C1 segment of cervical spinal cord (tissue), 14 donors: ENCODE measurements at regions not wholly inside any gene's neighbourhood (a gene's known extent, or its start where the extent isn't known, plus 50 kb on each side); places are given as distances from the start of the nearest gene placed in this dataset.
A peak's percentile ranks its signal among the peaks of the same experiment; 100 is the strongest.

Source experiments
- DNase-seq, 14 donors: peaks; one replicate each; lab custom pipeline; 2025; lab: John Stamatoyannopoulos, UW

DNA sequence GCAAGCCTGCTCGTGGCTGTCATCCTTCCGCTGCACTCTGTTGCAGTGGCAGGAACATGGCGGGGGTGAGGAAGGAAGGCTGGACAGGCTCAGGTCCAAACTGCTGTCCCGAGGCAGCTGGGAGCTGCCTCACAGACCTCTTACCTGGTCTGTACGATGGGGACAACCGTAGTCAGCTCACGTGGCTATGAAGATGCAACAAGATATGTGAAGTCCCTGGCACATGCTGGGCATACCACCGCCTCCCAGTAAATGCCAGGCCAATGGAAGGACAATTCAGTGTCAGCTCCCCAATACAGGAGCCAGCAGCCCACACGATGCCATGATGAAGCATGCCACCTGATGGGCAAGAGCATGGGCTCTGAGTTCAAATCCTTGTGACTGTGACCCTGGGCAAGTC, 344.4 kb downstream of the CYRIA start:
- peak in 1 of 14 donors; percentile 53 for DNase-seq

DNA sequence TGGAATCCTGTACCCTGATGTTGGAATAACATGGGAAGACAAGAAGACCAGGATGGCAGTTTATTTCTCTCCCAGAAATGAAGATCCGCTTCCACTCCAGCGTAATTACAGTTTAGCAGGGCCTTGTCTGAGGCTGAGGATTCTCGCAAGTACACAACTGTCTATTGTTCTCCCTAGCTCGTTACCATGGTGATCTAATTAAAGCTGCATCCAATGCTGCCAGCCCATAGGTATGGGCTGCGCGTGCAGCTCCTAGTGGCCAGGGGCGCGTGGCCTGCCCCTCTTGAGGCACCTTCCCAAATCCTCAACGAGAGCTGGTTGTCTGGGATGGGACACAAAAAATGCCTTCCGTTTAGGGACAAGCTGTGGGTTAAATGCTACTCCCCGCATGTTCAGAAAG, 344.9 kb downstream of the CYRIA start:
- peak in 9 of 14 donors; percentile 15 to 32 (median 22) for DNase-seq

DNA sequence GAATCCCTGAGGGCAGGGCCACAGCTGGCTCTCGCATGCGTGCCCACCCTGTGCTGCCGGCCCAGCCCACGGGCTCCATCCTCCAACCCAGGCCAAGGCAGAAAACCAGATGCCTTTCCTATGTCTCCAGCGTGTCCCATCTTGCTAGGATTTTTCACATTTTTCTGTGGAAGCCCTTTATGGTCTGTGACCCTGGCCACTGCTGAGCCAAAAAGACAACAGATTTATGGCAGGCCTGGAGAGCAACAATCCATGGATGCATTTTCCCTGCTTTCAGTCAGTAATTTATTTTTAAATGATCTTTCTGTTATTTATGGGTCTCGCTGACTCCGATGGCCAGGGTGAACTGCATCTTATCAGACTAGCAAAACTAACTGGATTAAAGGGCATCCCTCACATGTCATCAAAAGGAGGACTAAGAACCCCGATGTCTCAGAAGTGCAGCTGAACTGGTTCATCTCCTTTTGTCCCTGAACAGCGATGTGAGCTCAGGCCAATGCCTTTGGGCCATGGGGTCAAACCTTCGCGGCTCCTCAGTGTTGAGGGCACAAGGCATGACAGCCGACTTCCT, 346.0 kb downstream of the CYRIA start:
- DNase-seq = no peak

DNA sequence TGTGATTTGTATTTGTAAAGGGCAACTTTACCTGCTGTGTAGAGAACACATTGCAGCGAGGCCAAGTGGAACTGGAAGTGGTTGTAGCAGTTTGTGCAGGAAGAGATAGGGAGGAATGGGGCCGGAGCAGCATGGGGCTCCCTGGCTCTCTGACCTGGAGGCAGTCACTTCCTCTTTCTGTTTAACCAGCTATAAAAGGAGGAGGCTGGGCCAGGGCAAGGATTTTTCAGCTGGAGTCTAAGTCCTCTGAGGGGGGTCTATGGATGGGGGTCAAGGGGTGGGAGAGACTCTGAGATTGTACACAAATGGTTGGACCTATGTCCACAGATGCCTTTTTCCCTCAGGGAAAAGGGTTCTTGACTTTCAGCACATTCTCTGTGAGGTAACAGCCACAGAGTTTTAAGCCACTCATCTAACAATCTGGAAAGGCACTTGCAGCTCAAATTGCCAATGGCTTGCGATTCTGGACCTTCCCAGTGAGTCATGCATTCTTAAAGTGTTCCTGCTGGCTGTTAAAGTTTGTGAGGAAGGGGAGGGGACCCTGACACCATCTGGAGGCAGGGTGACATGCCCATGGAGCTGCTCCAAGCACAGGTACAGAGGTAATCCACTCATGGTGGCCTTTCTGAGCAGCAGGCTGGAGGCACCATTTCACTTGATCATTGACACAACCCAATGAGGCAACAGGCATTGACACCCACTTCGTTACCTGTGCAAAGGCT, 347.0 kb downstream of the CYRIA start:
- DNase-seq = no peak

DNA sequence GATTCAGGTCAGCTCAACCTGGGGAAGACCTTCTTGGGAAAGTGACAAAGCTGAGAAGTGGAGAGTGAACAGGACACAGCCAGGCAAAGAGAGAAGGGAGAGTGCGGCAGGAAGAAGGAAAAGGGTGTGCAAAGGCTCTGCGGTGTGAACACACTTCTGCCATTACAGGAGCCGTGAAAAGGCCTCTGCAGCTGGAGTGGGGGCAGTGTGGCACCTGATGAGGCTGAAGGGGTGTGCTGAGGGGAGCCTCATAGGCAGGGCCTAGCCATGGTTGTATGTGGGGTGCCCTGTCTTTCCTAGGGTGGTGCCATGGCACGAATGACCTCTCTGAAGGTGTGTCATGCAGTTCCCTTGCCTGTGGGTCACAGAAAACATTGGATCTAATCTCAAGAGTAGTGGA, 347.6 kb downstream of the CYRIA start:
- no peak for DNase-seq

DNA sequence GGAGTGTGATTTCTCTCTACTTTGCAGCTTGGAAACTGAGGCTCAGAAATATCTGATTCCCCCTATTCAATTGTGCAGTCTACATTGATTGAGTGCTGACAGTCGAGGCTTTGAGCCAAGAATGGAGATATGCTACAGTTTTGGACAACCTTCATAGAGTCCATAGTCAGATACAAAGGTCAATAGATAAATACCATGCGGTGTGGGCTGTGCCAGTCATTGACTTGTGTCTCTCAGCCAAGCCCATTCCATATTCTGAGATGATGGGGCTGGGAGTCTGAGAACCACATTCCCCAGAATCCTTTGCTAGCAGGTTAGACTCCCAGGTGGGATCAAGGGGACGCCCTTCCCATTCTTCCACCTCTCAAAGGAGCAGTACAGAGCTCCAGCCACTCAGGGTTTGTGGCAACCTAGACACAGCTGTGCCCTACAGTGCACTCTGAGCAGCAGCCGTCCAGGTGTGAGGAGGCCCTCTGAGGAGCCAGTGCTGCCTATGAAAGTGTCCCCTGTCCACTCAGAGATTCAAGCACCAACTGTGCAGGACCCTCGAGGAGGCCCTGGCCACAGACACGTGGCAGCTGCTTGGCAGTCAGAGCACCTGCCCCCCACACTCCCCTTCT, 348.3 kb downstream of the CYRIA start:
- DNase-seq = no peak

DNA sequence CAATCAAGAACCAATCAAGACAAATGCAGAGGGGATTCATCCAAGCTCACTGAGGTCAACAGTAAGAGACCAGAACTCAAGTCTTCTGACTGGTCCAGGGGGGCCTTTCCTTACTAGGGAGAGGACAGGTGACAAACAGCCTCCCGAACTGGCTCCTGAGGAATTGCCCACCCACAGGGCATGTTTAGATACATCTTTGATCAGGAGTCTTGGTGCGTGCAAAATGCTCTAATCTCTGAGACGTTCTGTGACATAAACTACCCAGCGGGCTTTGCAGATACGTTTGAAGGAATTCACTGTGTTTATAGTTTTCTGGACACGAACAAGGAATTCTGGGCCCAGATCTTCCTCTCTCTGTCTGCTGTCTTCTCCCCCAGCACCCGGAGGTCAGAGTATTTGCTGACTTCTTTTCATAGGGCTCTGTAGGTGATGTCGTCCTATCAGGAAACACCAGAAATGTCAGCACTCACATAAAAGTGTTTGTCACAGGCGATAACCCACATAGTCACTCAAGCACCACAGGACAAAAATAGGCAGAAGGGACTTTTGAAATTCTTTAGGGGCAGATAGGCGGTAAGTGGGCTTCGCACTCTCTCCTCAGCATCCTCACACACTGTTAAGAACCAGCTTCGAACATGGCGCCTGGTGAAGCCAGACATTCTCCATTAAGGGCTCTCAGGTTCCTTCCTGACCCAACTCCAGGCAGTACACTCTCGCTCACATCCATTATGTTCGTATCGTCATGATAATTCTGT, 349.0 kb downstream of the CYRIA start:
- no peak for DNase-seq

DNA sequence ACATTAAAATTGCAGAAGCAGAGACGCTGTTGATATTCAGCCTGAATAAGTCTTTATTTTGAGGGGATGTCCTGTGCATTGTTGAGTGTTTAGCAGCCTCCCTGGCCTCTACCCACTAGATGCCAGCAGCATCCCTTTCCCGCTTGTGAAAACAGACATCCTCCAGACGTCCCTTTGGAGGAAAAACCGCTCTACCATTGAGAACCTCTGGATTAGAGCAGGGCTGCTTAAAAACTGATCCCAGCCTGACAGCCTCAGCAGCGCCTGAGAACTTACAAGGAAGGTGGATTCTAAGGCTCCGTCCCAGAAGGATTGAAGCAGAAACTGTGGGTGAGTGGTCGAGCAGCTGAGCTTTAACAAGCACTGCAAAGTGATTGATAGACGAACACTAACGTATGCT, 349.7 kb downstream of the CYRIA start:
- no peak for DNase-seq

DNA sequence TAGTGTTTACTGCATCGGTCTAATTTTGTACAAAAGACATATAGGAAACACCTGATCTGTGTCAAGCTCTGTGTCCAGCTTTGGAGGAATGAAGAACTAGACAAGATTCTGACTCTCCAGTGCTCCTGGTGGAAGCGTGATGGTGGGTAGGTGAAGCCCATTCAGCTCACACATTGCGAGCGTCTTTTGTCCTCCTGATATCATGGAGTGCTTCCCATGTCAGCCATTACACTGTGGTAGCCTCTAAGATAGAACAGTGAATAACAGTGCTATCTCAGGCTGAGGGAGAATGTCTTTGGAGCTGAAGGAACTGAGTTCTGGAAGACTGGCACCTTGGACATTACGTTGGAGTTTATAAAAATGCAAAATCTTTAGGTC, 350.2 kb downstream of the CYRIA start:
- no peak for DNase-seq

DNA sequence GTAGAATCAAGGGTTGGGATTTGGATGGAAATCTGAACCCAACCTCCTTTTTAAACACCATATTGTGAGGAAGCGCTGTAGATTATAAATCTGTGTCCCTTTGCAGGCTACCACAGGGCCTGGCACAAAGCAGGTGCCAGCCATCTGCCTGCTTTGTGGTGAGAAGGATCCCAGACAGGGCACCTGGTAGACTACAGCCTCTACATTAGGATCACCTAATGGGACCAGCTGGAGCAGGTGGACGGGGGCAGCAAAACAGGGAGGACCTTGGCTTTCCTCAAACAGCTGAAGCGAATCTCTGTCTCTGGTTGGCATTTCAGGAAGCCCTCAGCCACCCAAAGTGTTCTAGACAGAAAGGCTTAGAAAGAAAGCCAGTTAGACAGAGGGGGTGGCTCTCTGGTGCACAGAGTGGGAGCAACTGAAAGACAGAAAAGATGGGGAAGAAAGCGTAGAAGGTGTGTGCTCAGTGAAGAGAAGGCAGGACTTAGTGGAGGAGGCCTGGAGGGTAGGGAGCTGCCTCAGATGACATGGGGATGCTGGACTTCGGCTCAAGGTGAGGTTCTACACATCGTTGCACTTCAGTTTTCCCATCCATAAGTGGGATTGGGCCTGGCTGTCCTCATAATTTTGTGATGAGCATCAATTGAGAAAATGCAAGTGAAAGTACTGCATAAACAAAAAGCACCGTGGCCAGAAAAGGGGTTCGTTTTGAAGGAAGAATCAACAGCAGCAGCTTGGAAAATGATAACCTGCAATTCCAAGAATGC, 350.8 kb downstream of the CYRIA start:
- peak in 1 of 14 donors; percentile 83 for DNase-seq

DNA sequence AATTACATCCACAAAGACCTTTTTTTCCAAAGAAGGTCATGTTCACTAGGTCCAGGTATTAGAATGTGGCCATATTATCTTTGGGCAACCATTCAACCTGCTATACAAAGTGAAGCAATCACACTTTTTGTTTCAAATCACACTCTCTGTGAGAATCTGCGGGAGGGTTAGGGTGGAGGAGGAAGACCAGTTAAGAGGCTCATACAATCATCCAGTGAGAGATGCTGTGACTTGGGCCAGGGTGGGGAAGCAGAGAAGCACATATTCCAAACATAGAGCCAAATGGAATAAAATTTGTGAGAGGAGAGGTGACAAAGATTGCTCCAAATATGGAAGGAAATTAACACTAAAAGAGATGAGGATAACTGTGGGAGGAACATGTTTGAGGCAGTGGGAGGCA, 351.6 kb downstream of the CYRIA start:
- no peak for DNase-seq

DNA sequence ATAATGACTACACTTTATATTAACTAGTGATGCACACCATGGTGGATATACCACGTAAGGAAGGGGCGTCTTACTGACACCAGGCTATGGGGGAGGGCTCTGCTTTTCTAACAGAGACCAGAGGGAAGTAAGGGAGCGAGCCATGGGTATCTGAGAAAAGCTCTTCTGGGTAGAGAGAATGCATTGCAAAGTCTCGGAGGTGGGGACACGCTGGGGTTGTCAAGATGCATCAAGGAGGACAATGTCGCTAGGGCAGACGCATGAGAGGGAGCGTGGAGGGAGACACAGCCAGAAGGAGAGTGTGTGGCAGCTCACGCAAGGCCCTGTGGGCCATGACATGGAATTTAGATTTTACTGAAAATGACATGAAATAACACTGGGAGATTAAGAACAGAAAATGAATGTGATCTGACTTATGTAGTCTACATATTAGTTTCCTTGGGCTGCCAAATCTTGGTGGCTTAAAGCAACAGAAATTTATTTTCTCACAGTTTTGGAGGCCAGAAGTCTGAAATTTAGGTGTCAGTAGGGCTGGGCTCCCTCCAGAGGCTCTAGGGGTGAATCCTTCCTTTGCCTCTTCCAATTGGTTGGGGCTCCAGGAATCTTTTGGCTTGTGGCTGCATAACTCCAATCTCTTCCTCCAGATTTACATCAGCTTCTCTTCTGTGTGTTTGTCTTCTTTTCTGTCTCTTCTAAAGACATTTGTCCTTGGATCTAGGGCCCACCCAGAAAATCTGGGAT, 352.2 kb downstream of the CYRIA start:
- DNase-seq = no peak

DNA sequence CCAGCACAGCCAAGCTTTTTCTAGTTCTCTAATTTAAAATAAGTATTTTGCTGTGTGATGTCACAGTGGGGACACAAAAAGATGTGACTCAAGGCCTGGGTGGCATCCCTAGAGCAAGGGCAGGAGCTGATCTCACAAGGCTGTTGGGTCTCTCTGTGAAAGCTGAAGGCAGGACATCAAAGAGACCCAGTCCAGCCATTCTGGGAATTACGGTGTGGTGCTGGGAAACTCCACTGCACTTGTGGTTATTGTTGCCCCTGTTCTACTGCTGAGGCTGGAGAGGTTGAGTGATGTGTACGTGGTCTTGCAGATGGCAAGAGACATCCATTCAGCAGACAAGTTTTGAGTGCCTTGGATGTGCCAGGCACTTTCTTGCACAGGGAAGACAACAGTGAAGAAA, 352.9 kb downstream of the CYRIA start:
- DNase-seq = no peak

DNA sequence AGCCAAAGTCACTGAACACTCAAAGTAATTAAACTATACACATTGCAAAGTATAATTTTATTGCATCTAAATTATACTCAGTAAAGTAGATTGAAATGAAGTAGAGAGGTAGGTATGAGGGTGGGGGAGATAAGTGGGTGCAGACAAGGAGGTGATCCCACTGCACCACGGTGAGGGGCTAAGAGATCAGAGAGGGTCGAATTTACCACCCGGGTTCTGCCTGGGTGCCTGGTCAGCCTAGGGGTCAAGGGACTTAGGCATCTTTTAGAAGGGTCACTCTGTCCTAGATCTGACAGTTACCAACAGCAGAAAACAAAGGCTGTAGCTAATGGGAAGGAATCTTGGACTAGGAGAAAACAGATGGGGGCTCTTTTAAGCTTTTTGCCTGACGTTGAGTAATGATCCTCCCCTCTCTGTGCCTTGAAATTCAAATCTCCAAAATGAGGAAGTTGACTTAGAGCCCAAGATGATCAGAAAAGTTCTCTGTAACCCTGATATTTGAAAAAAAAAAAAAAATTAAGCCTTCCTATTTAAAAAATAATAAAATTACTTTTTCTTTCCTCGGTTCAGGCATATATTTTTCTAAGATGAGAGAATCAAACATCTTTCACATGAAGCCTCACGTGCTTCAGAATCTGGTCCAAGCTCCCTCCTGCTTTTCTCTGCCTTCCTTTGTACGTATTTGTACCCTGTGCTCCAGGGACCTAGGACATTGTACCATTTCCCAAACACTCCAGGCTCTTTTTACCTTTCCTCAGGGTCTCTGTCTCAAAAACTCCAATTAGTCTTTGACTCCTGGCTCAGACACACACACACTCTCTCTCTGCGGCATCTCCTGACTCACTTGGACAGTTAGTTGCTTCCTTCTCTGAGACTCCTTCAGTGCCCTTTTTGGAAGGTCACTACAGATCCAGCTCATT, 353.9 kb downstream of the CYRIA start:
- no peak for DNase-seq

DNA sequence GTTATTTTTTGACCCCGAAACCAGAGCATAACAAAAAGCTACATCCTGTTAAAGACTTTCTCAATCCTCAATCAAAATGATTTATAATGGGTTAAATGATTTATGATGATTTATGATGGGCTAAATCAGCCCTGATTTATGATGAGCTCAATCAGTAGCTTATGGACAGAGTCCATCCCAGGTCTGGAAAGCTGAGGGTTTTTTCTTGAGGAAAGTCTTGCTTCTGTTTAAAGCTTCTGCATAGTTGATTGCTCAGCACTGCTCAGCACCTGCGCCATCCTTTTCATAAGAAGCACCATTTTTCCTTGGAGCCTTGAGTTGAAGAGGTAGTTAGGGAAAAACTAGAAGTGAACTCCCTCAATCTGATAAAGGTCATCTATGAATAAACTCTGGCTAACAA, 356.8 kb downstream of the CYRIA start:
- no peak for DNase-seq

DNA sequence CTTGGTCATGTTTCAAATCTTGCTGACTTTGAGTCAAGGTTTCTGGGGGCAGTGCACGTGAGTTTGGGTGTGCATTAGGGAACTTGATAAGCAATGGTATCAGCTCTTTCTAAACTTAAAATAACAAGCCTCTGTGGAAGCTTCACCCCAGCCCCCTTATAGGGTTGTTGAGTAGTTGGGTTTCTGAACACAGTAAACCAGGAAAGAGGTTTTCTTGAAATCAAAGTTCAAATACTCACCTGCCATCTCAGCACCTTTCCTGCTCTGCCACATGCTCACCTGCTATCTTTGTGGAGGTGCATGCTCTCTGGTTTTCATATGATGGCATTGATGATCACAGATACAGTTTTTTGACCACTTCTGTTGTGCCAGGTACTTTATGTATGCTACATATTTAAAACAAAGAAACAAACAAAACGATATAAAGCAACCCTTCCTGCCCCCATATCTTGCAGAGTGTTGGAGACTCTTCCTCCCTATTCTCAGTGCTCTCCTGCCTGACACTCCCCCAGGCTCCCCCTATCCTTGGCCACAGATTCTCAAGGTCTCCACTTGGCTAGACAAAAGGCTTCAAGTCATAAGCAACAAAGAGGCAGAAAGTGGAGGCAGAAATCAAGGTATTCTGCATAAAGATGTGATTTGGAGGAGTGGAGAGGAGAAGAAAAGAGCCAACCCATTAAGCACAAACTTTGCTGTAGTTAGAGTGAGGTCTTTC, 360.6 kb downstream of the CYRIA start:
- DNase-seq = no peak

DNA sequence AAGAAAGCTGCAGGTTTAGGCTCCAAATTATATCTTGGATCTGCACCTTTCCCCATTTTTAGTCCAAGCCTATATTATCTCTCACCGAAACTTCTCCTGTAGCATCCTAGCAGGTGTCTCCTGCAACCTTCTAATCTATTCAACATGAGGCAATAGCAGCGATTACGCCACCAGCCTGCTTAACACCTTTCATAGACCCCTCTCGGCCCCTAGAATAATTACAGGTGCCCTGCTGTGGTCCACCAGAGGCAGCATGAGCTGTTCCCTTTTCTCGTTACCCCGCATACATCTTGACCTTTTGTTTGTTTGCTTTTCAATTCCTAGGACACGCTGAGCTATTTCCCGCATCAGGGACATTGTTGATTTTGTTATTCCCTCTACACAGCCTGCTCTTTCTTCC, 361.9 kb downstream of the CYRIA start:
- DNase-seq = no peak

DNA sequence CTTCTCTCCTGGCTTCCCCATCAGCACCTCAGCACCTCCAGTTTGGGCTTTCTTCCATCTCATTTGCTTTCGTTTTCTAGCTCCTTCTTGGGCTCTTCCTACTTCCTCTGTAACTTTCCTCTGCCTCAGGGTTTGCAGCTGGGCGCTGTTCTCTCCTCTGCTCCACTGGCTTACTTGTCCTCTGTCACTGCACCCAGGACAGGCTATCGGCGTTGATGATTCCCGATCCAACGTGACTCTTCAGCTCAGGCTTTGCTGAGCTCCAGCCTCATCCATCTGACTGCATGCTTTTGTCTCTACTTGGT, 362.4 kb downstream of the CYRIA start:
- no peak for DNase-seq

DNA sequence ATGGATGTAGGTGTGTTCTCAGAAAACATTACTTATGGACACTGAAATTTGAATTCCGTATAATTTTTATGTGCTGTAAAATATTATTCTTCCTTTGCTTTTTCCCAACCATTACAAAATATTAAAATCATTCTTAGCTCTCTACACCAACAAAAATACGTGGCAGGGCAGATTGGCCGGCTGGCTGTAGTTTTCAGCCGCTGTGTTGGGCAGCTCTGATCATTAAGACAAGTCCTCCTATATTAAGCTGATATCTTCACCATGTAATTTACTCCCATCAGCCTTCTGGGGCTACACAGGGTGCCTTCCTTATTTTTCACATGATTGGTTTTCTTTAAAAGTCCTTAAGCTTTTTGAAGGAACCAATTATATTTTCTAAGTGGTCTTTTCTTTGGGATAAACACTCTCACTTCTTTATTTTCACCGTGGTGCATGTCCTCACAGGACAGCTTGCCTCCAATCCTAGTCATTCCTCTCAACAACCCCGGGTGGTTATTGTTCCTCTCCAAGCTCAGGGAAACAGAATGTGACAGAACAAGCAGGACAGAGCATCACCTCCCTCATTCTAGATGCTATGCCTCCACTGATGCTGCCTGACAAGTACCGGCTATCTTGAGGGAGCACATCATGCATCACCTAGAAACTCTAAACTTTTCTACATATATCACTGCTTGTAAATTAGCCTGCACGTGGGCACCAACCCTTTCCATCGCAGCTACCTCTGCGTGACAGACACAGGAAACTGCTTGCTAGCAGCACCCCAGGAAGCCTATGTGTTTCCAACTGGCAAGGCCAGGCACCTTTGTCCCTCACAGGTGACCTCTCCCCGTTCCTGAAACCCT, 362.3 kb downstream of the MYCN start:
- no peak for DNase-seq
